SU-DHL-6 (cell line): ENCODE measurements at regions not wholly inside any gene's neighbourhood (a gene's known extent, or its start where the extent isn't known, plus 50 kb on each side); places are given as distances from the start of the nearest gene placed in this dataset.

Source experiments
- H2AFZ ChIP-seq: fragments of 200-600 bp; sonication (generic); 2 replicates; pipeline ENCODE4 v1.6.1; 2014; ENCODE audit warnings: low read depth, mild to moderate bottlenecking, moderate library complexity, mixed read lengths, antibody characterized with exemption, low read length; ENCODE audit not compliant: severe bottlenecking
- H3F3A ChIP-seq: fragments of 200-600 bp; shearing (Covaris generic); 2 replicates; pipeline ENCODE4 v1.6.0; 2016; ENCODE audit warnings: antibody characterized with exemption, mild to moderate bottlenecking; ENCODE audit not compliant: insufficient read depth
- H3K27ac ChIP-seq: fragments of 200-600 bp; sonication (generic); 2 replicates; pipeline ENCODE4 v1.5.1; 2016; ENCODE audit warnings: low read depth, mild to moderate bottlenecking, low read length, moderate library complexity, mixed read lengths
- H3K27me3 ChIP-seq: fragments of 200-600 bp; sonication (generic), shearing (Covaris generic); 2 replicates; pipeline ENCODE4 v1.6.0; 2014; ENCODE audit warnings: mild to moderate bottlenecking, low read length
- H3K36me3 ChIP-seq: fragments of 200-600 bp; sonication (generic); 2 replicates; pipeline ENCODE4 v1.6.1; 2014; ENCODE audit warnings: mild to moderate bottlenecking, low read length, mixed read lengths
- H3K4me2 ChIP-seq: fragments of 300-600, 200-600 bp; shearing (Covaris generic), sonication (generic); 2 replicates; pipeline ENCODE4 v1.6.0; 2014; ENCODE audit warnings: low read length, low read depth, mild to moderate bottlenecking; ENCODE audit not compliant: poor library complexity, severe bottlenecking
- H3K4me3 ChIP-seq: fragments of 200-600 bp; sonication (generic); 2 replicates; pipeline ENCODE4 v1.5.1; 2014; ENCODE audit warnings: antibody characterized with exemption, low read length, mild to moderate bottlenecking, mixed read lengths; ENCODE audit not compliant: insufficient read depth, poor library complexity, severe bottlenecking
- H3K79me2 ChIP-seq: fragments of 200-600 bp; sonication (generic); 2 replicates; pipeline ENCODE4 v1.6.1; 2014; ENCODE audit warnings: mild to moderate bottlenecking, low read length, moderate library complexity; ENCODE audit not compliant: insufficient read depth
- H3K9ac ChIP-seq: fragments of 200-600 bp; sonication (generic); 2 replicates; pipeline ENCODE4 v1.7.0; 2014; ENCODE audit warnings: mild to moderate bottlenecking, low read length
- H3K9me2 ChIP-seq: fragments of 200-600 bp; sonication (generic); replicated peaks from 2 replicates; pipeline ENCODE4 v1.6.1; 2014; ENCODE audit warnings: low read length; ENCODE audit not compliant: insufficient read depth
- H3K9me3 ChIP-seq: fragments of 200-600 bp; sonication (generic); 2 replicates; pipeline ENCODE4 v1.6.1; 2014; ENCODE audit warnings: low read length, mixed read lengths; ENCODE audit not compliant: insufficient read depth
- H4K20me1 ChIP-seq: fragments of 200-600 bp; sonication (generic); 2 replicates; pipeline ENCODE4 v1.6.1; 2014; ENCODE audit warnings: low read depth, mild to moderate bottlenecking, antibody characterized with exemption, low read length, moderate library complexity, mixed read lengths
- EZH2phosphoT487 ChIP-seq: fragments of 200-600 bp; sonication (generic), shearing (Covaris generic); conservative IDR thresholded peaks from 2 replicates; pipeline ENCODE4 v1.6.1; 2018; ENCODE audit warnings: mild to moderate bottlenecking, antibody characterized with exemption, low read length, moderate library complexity, mixed read lengths
- TF ChIP-seq, protein P1 (sequence below): fragments of 200-600 bp; sonication (generic); IDR thresholded peaks from one replicate; pipeline ENCODE4 v1.5.1; 2017; ENCODE audit warnings: antibody characterized with exemption, mild to moderate bottlenecking, low read length, moderate library complexity; ENCODE audit not compliant: insufficient read depth, poor library complexity, severe bottlenecking

DNA sequence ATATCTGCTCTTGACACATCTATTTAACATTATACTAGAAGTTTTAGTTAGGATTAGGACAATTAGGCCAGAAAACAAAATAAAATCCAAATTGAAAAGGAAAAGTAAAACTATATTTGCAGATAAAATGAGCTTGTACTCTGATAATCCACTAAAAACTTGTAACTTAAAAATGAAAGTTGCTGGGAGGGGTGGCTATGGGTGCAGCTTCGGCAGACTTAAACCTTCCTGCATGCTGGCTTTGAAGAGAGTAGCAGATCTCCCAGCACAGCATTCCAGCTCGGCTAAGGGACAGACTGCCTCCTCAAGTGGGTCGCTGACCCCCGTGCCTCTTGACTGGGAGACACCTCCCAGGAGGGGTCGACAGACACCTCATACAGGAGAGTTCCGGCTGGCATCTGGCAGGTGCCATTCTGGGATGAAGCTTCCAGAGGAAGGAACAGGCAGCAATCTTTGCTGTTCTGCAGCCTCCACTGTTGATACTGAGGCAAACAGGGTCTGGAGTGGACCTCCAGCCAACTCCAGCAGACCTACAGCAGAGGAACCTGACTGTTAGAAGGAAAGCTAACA lies 2379.9 kb downstream of the ARAP2 start:
- no peaks in the 10 kb centered on the region for H3F3A ChIP-seq
- H3K4me3 ChIP-seq, result no peak overlapping the region
- H2AFZ ChIP-seq, result no peak overlapping the region
- peak overlapping the region; percentile 42 for H3K4me2 ChIP-seq
- H3K27ac ChIP-seq, result no peak overlapping the region
- H3K9ac ChIP-seq, result no peak overlapping the region
- no peak for TF ChIP-seq EZH2phosphoT487
- TF ChIP-seq, protein P1, sequence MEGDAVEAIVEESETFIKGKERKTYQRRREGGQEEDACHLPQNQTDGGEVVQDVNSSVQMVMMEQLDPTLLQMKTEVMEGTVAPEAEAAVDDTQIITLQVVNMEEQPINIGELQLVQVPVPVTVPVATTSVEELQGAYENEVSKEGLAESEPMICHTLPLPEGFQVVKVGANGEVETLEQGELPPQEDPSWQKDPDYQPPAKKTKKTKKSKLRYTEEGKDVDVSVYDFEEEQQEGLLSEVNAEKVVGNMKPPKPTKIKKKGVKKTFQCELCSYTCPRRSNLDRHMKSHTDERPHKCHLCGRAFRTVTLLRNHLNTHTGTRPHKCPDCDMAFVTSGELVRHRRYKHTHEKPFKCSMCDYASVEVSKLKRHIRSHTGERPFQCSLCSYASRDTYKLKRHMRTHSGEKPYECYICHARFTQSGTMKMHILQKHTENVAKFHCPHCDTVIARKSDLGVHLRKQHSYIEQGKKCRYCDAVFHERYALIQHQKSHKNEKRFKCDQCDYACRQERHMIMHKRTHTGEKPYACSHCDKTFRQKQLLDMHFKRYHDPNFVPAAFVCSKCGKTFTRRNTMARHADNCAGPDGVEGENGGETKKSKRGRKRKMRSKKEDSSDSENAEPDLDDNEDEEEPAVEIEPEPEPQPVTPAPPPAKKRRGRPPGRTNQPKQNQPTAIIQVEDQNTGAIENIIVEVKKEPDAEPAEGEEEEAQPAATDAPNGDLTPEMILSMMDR, result no peak
- no peaks in the 10 kb centered on the region for H3K79me2 ChIP-seq
- H3K27me3 ChIP-seq, result no peaks in the 10 kb centered on the region
- no peaks in the 10 kb centered on the region for H3K9me2 ChIP-seq
- H4K20me1 ChIP-seq, result no peaks in the 10 kb centered on the region
- H3K9me3 ChIP-seq, result no peaks in the 10 kb centered on the region
- H3K36me3 ChIP-seq, result no peaks in the 10 kb centered on the region

DNA sequence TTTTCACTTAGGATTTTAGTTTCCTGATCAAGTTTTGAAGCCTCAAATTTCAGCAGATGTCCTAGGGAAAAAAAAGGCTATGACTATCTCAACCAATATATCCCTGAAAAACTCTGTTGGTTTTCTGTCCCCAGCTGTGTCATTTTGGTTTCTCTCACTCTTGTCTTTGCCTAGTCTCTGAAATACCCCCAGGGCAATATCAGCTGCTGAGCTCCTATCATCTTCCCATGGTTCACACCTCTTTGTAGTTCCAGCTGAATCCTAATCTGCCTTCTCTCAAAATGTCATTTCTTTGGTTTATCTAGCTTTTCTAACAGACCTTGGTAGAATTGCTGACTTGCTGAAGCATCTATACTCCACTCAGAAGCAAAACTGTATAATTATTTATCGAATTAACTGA lies 2370.5 kb downstream of the ARAP2 start:
- H3F3A ChIP-seq, result no peaks in the 10 kb centered on the region
- no peak overlapping the region for H3K27ac ChIP-seq
- no peak overlapping the region for H3K9ac ChIP-seq
- H3K9me2 ChIP-seq, result no peaks in the 10 kb centered on the region
- no peaks in the 10 kb centered on the region for H4K20me1 ChIP-seq
- H3K27me3 ChIP-seq, result no peaks in the 10 kb centered on the region
- no peak overlapping the region for H3K4me2 ChIP-seq
- H3K79me2 ChIP-seq, result no peaks in the 10 kb centered on the region
- no peak overlapping the region for H2AFZ ChIP-seq
- no peaks in the 10 kb centered on the region for H3K9me3 ChIP-seq
- H3K4me3 ChIP-seq, result no peak overlapping the region
- no peaks in the 10 kb centered on the region for H3K36me3 ChIP-seq
- TF ChIP-seq, protein P1, result no peak
- TF ChIP-seq EZH2phosphoT487, result no peak

DNA sequence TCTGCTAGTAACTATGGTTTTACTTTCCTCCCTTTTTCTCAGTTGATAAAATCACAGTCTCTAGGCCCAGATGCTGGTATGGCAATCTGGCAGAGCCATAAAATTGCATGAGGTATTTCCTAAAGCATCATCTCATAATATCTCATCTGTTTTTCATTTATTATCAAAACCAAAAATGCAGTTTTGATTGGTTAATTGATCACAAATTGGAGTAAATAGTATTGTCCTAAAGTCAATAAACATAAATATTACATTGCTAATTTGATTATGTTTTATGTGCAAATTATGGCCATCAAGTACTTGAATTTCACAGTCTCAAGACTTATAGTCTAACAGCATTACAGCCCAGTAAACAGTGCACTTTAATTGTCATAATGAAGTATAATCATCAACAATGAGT lies 2365.6 kb downstream of the ARAP2 start:
- Histone ChIP-seq H3K9me2 (no peaks in the 10 kb centered on the region), H3F3A (no peaks in the 10 kb centered on the region), H3K79me2 (no peaks in the 10 kb centered on the region), H3K4me2 (no peak overlapping the region), H3K27ac (no peak overlapping the region), H3K9ac (no peak overlapping the region), H3K9me3 (no peaks in the 10 kb centered on the region), H4K20me1 (no peaks in the 10 kb centered on the region), H2AFZ (no peak overlapping the region), H3K36me3 (no peaks in the 10 kb centered on the region), H3K4me3 (no peak overlapping the region), H3K27me3 (no peaks in the 10 kb centered on the region)
- TF ChIP-seq EZH2phosphoT487, result no peak
- TF ChIP-seq, protein P1, result no peak
